ENCODE measurements at regions not wholly inside any gene's neighbourhood (a gene's known extent, or its start where the extent isn't known, plus 50 kb on each side); places are given as distances from the start of the nearest gene placed in this dataset.

DNA sequence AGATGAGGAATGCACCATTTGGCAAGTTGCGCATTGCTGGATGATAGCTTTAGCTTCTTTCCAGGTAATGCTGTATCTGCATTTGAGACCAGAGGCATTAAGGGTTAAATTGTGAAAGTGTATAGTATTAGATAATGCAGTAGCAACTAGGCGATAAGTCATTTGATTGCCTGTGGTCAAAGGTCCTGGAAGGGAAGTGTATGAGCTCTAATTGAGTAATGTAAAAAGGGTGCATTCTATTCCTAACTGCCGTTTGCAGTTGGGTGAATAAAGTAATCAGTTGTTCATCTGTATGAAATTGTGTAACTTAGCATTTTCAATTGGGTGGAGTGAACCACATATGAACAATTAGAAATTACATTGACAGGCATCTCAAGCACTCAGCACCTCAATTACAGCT, 54.5 kb upstream of the WDR1 start:
- peaks cover 17% of the 10 kb centered on the region for H3K4me1 Mint-ChIP-seq (ENCODE audit: unreplicated experiment)
- no peak overlapping the region for H3K27ac Mint-ChIP-seq (ENCODE audit: unreplicated experiment)
- no peak overlapping the region for H3K4me3 Mint-ChIP-seq (ENCODE audit: unreplicated experiment)
- TF ChIP-seq, protein P1, sequence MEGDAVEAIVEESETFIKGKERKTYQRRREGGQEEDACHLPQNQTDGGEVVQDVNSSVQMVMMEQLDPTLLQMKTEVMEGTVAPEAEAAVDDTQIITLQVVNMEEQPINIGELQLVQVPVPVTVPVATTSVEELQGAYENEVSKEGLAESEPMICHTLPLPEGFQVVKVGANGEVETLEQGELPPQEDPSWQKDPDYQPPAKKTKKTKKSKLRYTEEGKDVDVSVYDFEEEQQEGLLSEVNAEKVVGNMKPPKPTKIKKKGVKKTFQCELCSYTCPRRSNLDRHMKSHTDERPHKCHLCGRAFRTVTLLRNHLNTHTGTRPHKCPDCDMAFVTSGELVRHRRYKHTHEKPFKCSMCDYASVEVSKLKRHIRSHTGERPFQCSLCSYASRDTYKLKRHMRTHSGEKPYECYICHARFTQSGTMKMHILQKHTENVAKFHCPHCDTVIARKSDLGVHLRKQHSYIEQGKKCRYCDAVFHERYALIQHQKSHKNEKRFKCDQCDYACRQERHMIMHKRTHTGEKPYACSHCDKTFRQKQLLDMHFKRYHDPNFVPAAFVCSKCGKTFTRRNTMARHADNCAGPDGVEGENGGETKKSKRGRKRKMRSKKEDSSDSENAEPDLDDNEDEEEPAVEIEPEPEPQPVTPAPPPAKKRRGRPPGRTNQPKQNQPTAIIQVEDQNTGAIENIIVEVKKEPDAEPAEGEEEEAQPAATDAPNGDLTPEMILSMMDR (IDR thresholded peaks at IDR 0.05): no peak
- no peaks in the 10 kb centered on the region for H3K9me3 Mint-ChIP-seq (ENCODE audit: unreplicated experiment)
- no peak for DNase-seq (ENCODE audit: extremely low spot score, unreplicated experiment)
- no peaks in the 10 kb centered on the region for H3K36me3 Mint-ChIP-seq (ENCODE audit: unreplicated experiment)
- H3K27me3 Mint-ChIP-seq (ENCODE audit: unreplicated experiment): peaks cover 8% of the 10 kb centered on the region

GRCh38 chr4:10169839-10170387, 53.3 kb upstream of the WDR1 start:
- Mint-ChIP-seq H3K36me3 (ENCODE audit: unreplicated experiment) (no peaks in the 10 kb centered on the region), H3K4me3 (ENCODE audit: unreplicated experiment) (no peak overlapping the region), H3K4me1 (ENCODE audit: unreplicated experiment) (peaks cover 18% of the 10 kb centered on the region), H3K9me3 (ENCODE audit: unreplicated experiment) (no peaks in the 10 kb centered on the region), H3K27me3 (ENCODE audit: unreplicated experiment) (peaks cover 8% of the 10 kb centered on the region), H3K27ac (ENCODE audit: unreplicated experiment) (no peak overlapping the region)
- DNase-seq (ENCODE audit: extremely low spot score, unreplicated experiment): no peak
- TF ChIP-seq, protein P1 (IDR thresholded peaks at IDR 0.05): no peak

GRCh38 chr4:10168151-10168550, 51.6 kb upstream of the WDR1 start:
- H3K9me3 Mint-ChIP-seq (ENCODE audit: unreplicated experiment): no peaks in the 10 kb centered on the region
- H3K27me3 Mint-ChIP-seq (ENCODE audit: unreplicated experiment): peaks cover 12% of the 10 kb centered on the region
- H3K36me3 Mint-ChIP-seq (ENCODE audit: unreplicated experiment): no peaks in the 10 kb centered on the region
- H3K4me1 Mint-ChIP-seq (ENCODE audit: unreplicated experiment): peaks cover 16% of the 10 kb centered on the region
- H3K4me3 Mint-ChIP-seq (ENCODE audit: unreplicated experiment): no peak overlapping the region
- no peak for DNase-seq (ENCODE audit: extremely low spot score, unreplicated experiment)
- no peak overlapping the region for H3K27ac Mint-ChIP-seq (ENCODE audit: unreplicated experiment)
- TF ChIP-seq, protein P1 (IDR thresholded peaks at IDR 0.05): no peak

DNA sequence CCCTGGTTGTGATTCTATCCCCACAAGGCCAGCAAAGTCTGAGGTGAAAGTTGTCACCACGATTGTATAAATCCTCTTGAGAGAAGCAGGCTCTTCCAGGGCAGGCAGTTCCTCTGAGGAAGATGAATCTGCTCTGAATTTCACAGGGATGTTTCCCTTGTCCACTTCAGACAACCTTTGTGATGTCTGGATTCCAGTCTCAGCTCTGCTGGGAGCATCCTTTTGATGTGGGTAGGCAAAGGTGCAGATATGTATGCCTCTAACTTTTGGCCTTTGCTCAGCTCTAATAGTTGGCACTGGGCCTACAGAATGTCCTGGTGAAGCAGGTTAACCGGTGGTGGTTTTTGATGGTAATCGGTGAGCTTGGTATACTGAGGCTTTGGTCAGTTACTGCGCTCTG, 50.6 kb upstream of the WDR1 start:
- Mint-ChIP-seq H3K27ac (ENCODE audit: unreplicated experiment) (no peak overlapping the region), H3K4me1 (ENCODE audit: unreplicated experiment) (peaks cover 6% of the 10 kb centered on the region), H3K9me3 (ENCODE audit: unreplicated experiment) (no peaks in the 10 kb centered on the region), H3K36me3 (ENCODE audit: unreplicated experiment) (no peaks in the 10 kb centered on the region), H3K27me3 (ENCODE audit: unreplicated experiment) (peaks cover 12% of the 10 kb centered on the region), H3K4me3 (ENCODE audit: unreplicated experiment) (no peak overlapping the region)
- TF ChIP-seq, protein P1 (IDR thresholded peaks at IDR 0.05): no peak
- DNase-seq (ENCODE audit: extremely low spot score, unreplicated experiment): no peak
